Retinal pigment epithelial cell (primary cell): ENCODE measurements at regions not wholly inside any gene's neighbourhood (a gene's known extent, or its start where the extent isn't known, plus 50 kb on each side); places are given as distances from the start of the nearest gene placed in this dataset.

Source experiments
- DNase-seq: peaks from one replicate; pipeline ENCODE4 v3.0.0-alpha.2; 2010; ENCODE audit warnings: low read depth
- H3K4me3 ChIP-seq: 2 replicates; pipeline ENCODE4 v1.5.1; 2011; ENCODE audit warnings: mild to moderate bottlenecking, low read length, control low read depth, moderate library complexity
- CTCF ChIP-seq: conservative IDR thresholded peaks from 2 replicates; pipeline ENCODE4 v1.5.1; 2011; ENCODE audit warnings: low read depth, low read length, control low read depth, inconsistent platforms

GRCh38 chr22:22349455-22349836, 104.9 kb downstream of the VPREB1 start:
- H3K4me3 ChIP-seq: no peak overlapping the region
- no peak for DNase-seq
- TF ChIP-seq CTCF: no peak

GRCh38 chr22:22351366-22351765, 106.8 kb downstream of the VPREB1 start:
- DNase-seq: no peak
- no peak overlapping the region for H3K4me3 ChIP-seq
- TF ChIP-seq CTCF: no peak

- TF ChIP-seq CTCF: no peak
- no peak for DNase-seq
- no peak overlapping the region for H3K4me3 ChIP-seq
Measured at GRCh38 chr22:22352371-22352999, 107.9 kb downstream of the VPREB1 start.

GRCh38 chr22:22355096-22355834, 110.7 kb downstream of the VPREB1 start:
- no peak for DNase-seq
- no peak for TF ChIP-seq CTCF
- H3K4me3 ChIP-seq: no peak overlapping the region

- peak; percentile 81 for TF ChIP-seq CTCF
- no peak overlapping the region for H3K4me3 ChIP-seq
- no peak for DNase-seq
Measured at GRCh38 chr22:22357024-22357883, 112.7 kb downstream of the VPREB1 start.

GRCh38 chr22:22358152-22358551, 113.6 kb downstream of the VPREB1 start:
- no peak for DNase-seq
- H3K4me3 ChIP-seq: no peak overlapping the region
- TF ChIP-seq CTCF: no peak
